ENCODE measurements at regions not wholly inside any gene's neighbourhood (a gene's known extent, or its start where the extent isn't known, plus 50 kb on each side); places are given as distances from the start of the nearest gene placed in this dataset.
"Not testable (repeated sequence)": the region's sequence is repeated elsewhere in the genome, so short reads cannot be mapped to it uniquely, and the experiment has no call there.

GRCh38 chr2:187055463-187055862, 206.5 kb upstream of the ZSWIM2 start:
- DNase-seq (ENCODE audit: low read depth): peak; percentile 8
- no peak for TF ChIP-seq CTCF (conservative IDR thresholded peaks at IDR 0.05; ENCODE audit: low read length)
- no peak overlapping the region for H3K4me3 ChIP-seq (ENCODE audit: low read length)

GRCh38 chr2:187054501-187055319, 205.7 kb upstream of the ZSWIM2 start:
- no peak overlapping the region for H3K4me3 ChIP-seq (ENCODE audit: low read length)
- TF ChIP-seq CTCF (conservative IDR thresholded peaks at IDR 0.05; ENCODE audit: low read length): no peak
- no peak for DNase-seq (ENCODE audit: low read depth)

GRCh38 chr2:187051350-187051749, 202.4 kb upstream of the ZSWIM2 start:
- no peak for TF ChIP-seq CTCF (conservative IDR thresholded peaks at IDR 0.05; ENCODE audit: low read length)
- no peak for DNase-seq (ENCODE audit: low read depth)
- no peak overlapping the region for H3K4me3 ChIP-seq (ENCODE audit: low read length)

GRCh38 chr2:187050409-187050998, 201.5 kb upstream of the ZSWIM2 start:
- TF ChIP-seq CTCF (conservative IDR thresholded peaks at IDR 0.05; ENCODE audit: low read length): no peak
- DNase-seq (ENCODE audit: low read depth): no peak
- H3K4me3 ChIP-seq (ENCODE audit: low read length): no peak overlapping the region

- DNase-seq (ENCODE audit: low read depth): no peak
- no peak overlapping the region for H3K4me3 ChIP-seq (ENCODE audit: low read length)
- TF ChIP-seq CTCF (conservative IDR thresholded peaks at IDR 0.05; ENCODE audit: low read length): no peak
Observed at GRCh38 chr2:187037310-187037709, 188.3 kb upstream of the ZSWIM2 start.

- H3K4me3 ChIP-seq (ENCODE audit: low read length): no peak overlapping the region
- DNase-seq (ENCODE audit: low read depth): no peak
- TF ChIP-seq CTCF (conservative IDR thresholded peaks at IDR 0.05; ENCODE audit: low read length): no peak
Observed at GRCh38 chr2:187034434-187034833, 185.5 kb upstream of the ZSWIM2 start.

GRCh38 chr2:187024739-187025138, 175.8 kb upstream of the ZSWIM2 start:
- no peak for DNase-seq (ENCODE audit: low read depth)
- no peak for TF ChIP-seq CTCF (conservative IDR thresholded peaks at IDR 0.05; ENCODE audit: low read length)
- H3K4me3 ChIP-seq (ENCODE audit: low read length): no peak overlapping the region

- not testable (repeated sequence) for H3K4me3 ChIP-seq (ENCODE audit: low read length)
- DNase-seq (ENCODE audit: low read depth): peak; percentile 26
Observed at GRCh38 chr2:187023996-187024395, 175.0 kb upstream of the ZSWIM2 start.

All from AG10803 (cell line).